ENCODE measurements at regions not wholly inside any gene's neighbourhood (a gene's known extent, or its start where the extent isn't known, plus 50 kb on each side); places are given as distances from the start of the nearest gene placed in this dataset.

GRCh38 chr4:138857416-138857815, 158.2 kb upstream of the NOCT start:
- no peak for DNase-seq (ENCODE audit: low read depth)

DNA sequence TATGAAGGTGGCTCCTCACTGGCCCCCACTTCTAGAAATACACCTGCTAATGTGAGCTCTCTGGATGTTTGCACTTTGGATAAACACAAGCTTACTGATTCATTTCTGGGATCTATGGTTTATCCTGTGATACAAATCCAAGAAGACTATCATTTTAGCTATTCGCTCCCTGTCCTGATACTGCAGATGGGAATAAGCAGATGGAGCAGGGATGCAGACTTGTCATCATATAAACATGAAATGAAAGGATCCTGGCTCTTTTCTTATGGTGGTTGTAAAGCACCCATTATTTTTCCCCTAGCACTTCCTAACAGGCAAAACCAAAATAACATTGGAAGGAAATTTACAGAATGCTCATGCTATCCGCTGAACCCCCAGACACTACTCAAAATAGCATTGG, 162.9 kb upstream of the NOCT start:
- no peak for DNase-seq (ENCODE audit: low read depth)

GRCh38 chr4:138851391-138852335, 163.9 kb upstream of the NOCT start:
- no peak for DNase-seq (ENCODE audit: low read depth)

- DNase-seq (ENCODE audit: low read depth) = no peak
These were observed 169.9 kb upstream of the NOCT start for GRCh38 chr4:138845664-138846063.

- DNase-seq (ENCODE audit: low read depth) = no peak
These were observed 170.5 kb upstream of the NOCT start for GRCh38 chr4:138845054-138845453.

DNA sequence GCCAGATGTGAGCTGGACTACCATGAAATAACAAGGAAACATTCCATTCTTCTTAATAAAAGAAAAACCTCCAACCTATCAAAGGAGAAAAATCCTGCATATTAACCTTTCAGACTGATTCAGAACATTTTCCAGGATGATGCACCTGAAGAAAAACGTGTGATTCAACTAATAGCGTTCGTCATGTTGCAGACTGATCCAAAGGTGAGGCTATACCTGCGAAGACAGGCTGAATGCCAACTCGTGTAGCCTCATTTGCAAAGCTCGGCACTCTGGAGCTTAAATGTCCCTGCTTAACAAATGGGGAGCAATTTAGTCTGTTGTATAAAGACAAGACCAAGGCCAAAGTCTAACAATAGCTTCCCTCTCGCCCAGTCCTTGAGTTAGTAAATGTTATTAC, 172.0 kb upstream of the NOCT start:
- DNase-seq (ENCODE audit: low read depth) = no peak

DNA sequence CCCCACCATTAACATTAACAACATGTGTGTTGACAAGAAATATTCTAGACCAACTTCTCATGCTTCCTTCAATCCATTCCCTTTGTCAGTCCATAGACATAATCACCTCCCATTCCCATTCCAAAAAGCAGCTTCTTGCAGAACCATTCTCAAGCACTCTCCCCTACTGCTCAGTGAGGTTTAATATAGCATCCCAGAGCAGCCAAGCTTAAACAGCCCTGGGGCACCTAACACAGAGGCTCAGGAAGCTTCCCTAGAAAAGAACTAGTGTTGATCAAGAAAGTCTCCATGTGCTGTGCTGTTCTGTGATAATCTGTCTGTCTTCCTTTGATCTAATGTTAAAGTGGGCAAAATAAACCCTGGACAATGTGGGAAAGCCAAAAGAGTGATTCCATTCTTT, 174.2 kb upstream of the NOCT start:
- no peak for DNase-seq (ENCODE audit: low read depth)

GRCh38 chr4:138838251-138838650, 177.3 kb upstream of the NOCT start:
- no peak for DNase-seq (ENCODE audit: low read depth)

DNA sequence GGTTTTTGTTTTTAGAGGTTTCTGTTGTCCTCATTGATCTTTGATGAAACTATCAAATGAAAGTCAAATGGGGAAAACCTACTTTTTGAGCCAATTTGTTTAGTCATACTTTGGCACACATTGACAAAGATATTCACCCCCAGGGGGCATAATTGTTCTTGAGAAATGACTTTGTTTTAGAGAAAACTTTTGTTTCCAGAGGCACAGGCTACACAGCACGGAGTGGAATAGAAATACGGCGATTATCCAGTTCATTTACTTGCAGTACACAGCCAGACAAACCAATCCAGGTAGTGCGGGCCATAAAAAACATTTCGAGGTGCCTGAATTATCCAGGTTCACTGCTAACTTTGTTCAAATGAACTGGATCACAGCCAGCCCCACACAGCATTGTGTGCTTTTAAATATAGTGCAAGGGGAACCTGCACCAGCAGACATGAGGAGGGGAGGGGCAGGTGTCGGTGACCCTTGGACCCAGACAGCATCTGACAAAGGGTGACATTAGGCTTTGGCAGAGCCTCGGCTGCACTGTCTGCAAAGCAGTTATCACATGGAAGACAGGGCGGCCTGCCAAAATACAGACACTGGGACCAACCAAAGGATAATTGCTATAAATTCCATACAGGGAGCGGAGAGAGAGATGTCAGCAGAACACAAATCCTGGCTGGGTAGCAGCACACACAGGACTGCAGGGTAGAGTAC, 179.6 kb upstream of the NOCT start:
- no peak for DNase-seq (ENCODE audit: low read depth)

DNA sequence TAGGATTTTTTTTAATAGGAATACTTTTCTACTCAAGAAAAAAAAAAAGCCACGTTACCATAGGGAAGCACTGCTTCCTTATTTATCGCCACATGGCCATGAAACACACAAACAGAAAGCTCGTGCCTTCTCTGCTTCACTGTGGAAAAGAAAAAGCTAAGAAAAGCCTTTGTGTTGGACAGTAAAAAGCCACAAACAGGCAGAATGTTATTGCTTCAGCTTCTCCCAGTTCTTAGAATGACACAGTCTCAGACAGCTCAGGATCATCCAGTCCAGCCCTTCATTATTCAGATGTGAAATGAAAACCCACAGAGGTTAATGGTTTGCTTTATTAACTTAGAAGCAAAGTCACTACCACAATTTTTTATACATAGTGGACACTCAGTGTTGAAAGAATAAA, 181.6 kb upstream of the NOCT start:
- DNase-seq (ENCODE audit: low read depth) = no peak

DNA sequence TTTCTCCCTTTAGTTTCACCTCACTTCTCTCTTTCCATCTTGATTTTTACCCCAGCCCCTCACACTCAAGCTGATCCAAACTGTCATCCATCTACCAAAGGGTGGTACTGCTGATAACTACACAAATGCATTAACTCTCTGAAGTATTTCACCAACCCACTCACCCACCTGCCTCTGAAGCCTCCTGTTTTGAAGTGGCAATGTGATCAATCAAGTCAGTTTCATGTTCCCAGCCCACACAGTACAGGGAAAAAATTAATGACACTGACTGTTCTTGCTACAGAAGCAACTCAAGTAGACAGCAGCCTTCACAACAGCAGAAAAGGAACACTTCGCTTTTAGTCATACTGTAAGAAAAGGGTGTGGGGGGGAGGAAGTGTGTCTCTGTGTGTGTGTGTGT, 183.0 kb upstream of the NOCT start:
- DNase-seq (ENCODE audit: low read depth) = no peak

DNA sequence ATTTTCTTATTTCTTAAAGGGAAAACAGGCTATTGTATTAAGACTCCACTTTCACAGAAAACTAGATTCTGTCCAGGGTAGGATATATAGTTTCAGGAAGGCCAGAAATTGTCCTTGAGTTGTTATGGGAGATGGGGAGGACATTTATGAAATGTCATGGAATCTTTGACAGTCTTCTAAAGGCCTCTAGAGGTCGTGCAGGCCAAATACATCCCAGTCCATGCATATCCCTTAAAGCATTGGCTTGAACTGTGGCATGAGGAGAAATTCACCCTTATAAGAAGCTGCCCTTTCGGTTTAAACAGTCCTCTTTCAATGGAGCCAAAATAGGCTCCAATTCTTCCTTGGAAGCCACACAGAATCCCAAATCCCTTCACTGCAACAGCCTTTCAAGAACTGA, 183.6 kb upstream of the NOCT start:
- no peak for DNase-seq (ENCODE audit: low read depth)

DNA sequence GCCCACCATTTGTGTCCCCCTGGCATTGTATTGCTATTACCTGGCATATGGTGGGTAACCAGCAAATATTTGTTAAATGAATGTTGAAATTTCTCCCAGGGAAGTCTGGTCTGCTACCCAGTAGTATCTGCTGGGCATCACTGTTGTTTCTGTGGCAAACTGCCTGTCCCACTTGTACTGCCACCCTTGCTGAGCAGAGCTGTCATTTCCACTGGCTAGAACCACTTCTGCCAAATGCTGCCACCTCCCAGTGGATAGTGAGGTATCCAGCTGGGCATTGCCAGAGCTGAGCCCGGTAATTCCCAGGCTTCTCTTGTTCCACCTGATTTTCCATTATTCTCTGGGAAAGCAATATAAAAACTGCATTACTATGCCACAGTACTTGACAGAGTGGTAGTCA, 186.7 kb upstream of the NOCT start:
- no peak for DNase-seq (ENCODE audit: low read depth)

DNA sequence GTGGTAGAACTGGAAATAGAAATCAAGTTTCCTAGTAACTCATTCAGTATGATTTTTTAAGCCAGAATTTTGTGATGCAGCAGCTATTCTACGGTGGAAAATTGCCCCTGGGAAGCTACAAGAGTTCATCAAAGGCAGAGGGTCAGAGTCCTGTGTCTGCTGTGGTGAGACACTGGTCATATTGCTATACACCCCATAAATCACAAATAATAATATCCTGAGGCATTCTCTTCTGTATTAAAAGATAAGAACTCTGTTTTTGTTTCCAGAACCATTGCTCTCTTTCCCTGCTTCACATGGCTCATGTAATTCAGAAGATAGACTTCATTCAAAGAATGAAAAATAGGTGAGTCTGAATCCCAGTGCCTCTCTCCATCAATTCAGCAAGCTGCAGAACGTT, 188.8 kb upstream of the NOCT start:
- no peak for DNase-seq (ENCODE audit: low read depth)

DNA sequence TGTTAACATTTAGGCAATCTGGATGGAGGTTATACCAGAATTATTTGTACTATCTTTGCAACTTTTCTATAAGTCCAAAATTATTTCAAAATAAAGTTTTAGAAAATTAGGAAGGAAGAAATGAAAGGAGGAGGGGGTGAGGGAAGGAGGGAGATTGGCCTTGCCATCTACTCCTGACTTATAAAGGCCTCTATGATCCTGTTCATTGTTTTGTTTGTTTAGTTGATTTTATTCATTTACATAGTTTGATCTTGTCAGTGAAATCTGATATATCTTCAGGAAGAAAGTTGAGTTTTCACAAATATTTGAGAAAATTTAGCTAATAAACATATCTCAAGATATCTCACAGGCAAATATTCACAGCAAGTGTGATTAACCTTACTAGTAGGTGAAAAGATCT, 189.3 kb upstream of the NOCT start:
- no peak for DNase-seq (ENCODE audit: low read depth)

DNA sequence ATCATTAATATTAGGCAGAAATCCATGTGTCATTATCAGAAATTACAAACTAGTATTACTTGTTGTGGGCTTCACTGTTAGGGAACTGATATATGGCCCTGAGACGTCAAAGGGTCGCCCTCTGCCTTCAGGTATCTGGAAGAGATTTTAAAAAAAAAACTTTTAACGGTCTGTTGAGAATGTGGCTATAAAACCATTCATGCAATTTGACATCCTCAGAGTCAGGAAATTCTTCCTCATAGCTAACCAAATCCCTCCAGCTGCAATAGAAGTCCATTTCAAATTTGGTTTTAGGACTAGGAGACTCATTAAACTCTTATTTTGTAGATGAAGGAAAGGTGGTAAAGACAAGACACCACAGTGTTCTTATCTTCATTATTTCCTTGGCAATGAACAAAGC, 194.2 kb upstream of the NOCT start:
- no peak for DNase-seq (ENCODE audit: low read depth)

- no peak for DNase-seq (ENCODE audit: low read depth)
These were observed 198.7 kb upstream of the NOCT start for GRCh38 chr4:138816875-138817274.

DNA sequence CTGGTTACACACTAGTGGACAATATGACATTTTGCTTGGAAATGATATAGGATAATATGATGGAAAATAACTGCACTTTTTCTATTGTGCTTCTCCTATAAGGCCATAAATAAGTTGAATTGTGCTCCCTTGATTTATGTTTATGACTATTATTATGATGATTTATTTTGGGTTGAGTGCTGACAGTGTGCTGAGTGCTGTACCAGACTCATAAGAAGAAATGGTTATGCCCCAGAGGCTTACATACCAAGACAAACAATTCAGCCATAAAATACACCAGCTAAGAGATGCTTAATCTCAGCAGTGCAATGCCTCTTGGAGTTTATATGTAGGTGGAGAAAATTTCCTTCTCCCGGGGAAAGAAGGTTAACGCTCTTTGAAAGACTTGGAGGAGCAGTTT, 199.8 kb upstream of the NOCT start:
- no peak for DNase-seq (ENCODE audit: low read depth)

DNA sequence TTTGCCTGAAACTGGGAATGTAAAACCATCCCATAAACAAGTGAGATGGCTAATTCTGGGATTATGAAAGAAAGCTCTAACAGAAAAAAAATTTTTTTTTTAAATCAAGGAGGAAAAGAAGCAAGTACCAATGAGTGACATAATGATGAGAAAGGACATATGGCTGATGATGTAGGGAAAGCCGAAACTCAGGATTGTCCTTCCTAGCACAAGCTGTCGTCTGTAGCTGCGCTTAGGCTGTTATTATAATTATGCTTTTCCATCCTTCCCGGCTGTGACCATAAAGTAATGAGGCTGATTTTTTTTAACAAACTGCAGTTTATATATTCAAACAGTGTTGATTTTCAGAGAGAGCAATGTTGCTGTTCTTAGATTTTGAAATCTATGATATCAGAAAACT, 209.8 kb upstream of the NOCT start:
- no peak for DNase-seq (ENCODE audit: low read depth)

- no peak for DNase-seq (ENCODE audit: low read depth)
These were observed 210.9 kb upstream of the NOCT start for GRCh38 chr4:138804711-138805110.

GRCh38 chr4:138803051-138803450, 212.5 kb upstream of the NOCT start:
- DNase-seq (ENCODE audit: low read depth) = no peak

DNA sequence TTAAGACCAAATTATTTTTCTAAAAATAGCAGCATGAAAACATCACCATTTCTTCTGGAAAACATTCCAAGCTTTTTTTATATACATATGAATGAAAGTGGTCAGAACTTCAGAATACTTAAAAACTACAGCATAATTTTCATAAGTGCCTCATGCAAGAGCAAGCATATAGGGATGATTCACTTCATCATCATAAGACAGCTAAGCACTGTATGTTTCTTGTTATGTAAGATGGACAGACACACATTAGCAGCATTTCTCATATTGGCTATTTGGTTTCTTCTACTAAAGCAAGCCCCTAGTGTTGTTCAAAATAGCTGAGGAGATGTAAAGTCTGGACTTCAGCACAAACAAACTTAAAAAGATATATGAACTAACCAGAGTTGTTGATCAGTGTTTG, 213.1 kb upstream of the NOCT start:
- no peak for DNase-seq (ENCODE audit: low read depth)

DNA sequence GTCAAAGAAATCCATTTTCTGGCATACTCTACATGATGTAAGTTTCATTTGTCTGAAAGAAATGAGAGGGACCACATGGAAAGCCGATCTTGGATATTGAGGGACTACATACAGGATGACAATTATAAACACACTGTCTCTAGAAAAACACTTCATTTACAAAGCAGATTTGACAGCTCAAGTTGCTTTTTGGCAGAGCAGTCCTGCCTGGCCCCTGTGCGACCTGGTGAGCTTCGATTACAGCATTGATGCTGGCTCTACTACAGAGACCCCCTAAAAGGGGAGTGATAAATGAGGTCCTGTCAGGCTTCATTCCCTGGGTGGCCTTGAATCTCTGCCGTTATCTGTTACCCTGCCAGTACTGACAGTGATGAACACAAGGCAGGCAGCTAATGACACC, 215.2 kb upstream of the NOCT start:
- DNase-seq (ENCODE audit: low read depth) = no peak

- DNase-seq (ENCODE audit: low read depth) = no peak
These were observed 217.2 kb upstream of the NOCT start for GRCh38 chr4:138798404-138798803.
